IMR-90 (cell line): ENCODE measurements at regions not wholly inside any gene's neighbourhood (a gene's known extent, or its start where the extent isn't known, plus 50 kb on each side); places are given as distances from the start of the nearest gene placed in this dataset.
A peak's percentile ranks its signal among the peaks of the same experiment; 100 is the strongest.

ENCODE experiments used
- ATAC-seq: fragments of 200-7000 bp; cut with Tn5 transposase; 2 replicates; pipeline ENCODE4 v1.9.1; 2020; ENCODE audit warnings: low read depth, mild to moderate bottlenecking, moderate library complexity
- BruUV-seq: library from RNA; stranded (reverse); fragments of 400-500 nt; replicated peaks from 2 replicates; lab custom pipeline; 2021; lab: Mats Ljungman, UMichigan
- CTCF ChIA-PET: fragments of 300-600 bp; formaldehyde crosslinking; extraction: SDS; loops from one replicate; lab custom pipeline; 2021; ENCODE audit warnings: antibody characterized with exemption; lab: Yijun Ruan, JAX
- POLR2A ChIA-PET: fragments of 300-600 bp; sonication (Branson Sonifier 250); formaldehyde crosslinking; loops from one replicate; lab custom pipeline; 2022; ENCODE audit warnings: antibody characterized with exemption; ENCODE audit not compliant: unreplicated experiment; lab: Charles Lee
- DNase-seq: peaks from one replicate; pipeline ENCODE4 v3.0.0; 2013
- H2AFZ ChIP-seq: replicated peaks from 2 replicates; pipeline ENCODE3; 2013; ENCODE audit warnings: low read length, mild to moderate bottlenecking; ENCODE audit not compliant: poor library complexity
- H2AK5ac ChIP-seq: 2 replicates; pipeline ENCODE4 v1.6.1; 2013; ENCODE audit warnings: low read depth, low read length, inconsistent platforms
- H2AK9ac ChIP-seq: replicated peaks from 2 replicates; pipeline ENCODE3; 2013; ENCODE audit warnings: mild to moderate bottlenecking, low read depth, low read length, moderate library complexity; ENCODE audit not compliant: poor library complexity
- H2BK120ac ChIP-seq: 2 replicates; pipeline ENCODE4 v1.6.1; 2013; ENCODE audit warnings: low read depth, low read length, inconsistent platforms
- H2BK15ac ChIP-seq: 3 replicates; pipeline ENCODE4 v1.6.1; 2013; ENCODE audit warnings: low read depth, low read length, inconsistent platforms
- H2BK20ac ChIP-seq: 2 replicates; pipeline ENCODE4 v1.6.1; 2013; ENCODE audit warnings: low read depth, mild to moderate bottlenecking, inconsistent platforms, low read length, moderate library complexity
- H2BK5ac ChIP-seq: 2 replicates; pipeline ENCODE4 v1.6.1; 2013; ENCODE audit warnings: mild to moderate bottlenecking, low read depth, low read length, inconsistent platforms; ENCODE audit not compliant: poor library complexity, severe bottlenecking
- H3K14ac ChIP-seq: replicated peaks from 2 replicates; pipeline ENCODE4 v1.6.1; 2013; ENCODE audit warnings: low read depth, low read length, inconsistent platforms
- H3K18ac ChIP-seq: 2 replicates; pipeline ENCODE4 v1.6.1; 2013; ENCODE audit warnings: low read depth, low read length, control low read depth
- H3K23ac ChIP-seq: 2 replicates; pipeline ENCODE4 v1.6.1; 2013; ENCODE audit warnings: low read depth, low read length, inconsistent platforms
- H3K27ac ChIP-seq: 2 replicates; pipeline ENCODE4 v1.5.1; 2013; ENCODE audit warnings: mild to moderate bottlenecking, control low read depth, low read length; ENCODE audit not compliant: insufficient read depth
- H3K27me3 ChIP-seq: 2 replicates; pipeline ENCODE4 v1.6.1; 2013; ENCODE audit warnings: low read length; ENCODE audit not compliant: control insufficient read depth, insufficient read depth
- H3K36me3 ChIP-seq: 2 replicates; pipeline ENCODE4 v1.6.1; 2013; ENCODE audit warnings: low read length, mixed read lengths; ENCODE audit not compliant: control insufficient read depth, insufficient read depth
- H3K4ac ChIP-seq: 2 replicates; pipeline ENCODE4 v1.6.1; 2013; ENCODE audit warnings: low read depth, low read length, inconsistent platforms
- H3K4me1 ChIP-seq: 2 replicates; pipeline ENCODE4 v1.6.1; 2013; ENCODE audit warnings: low read length, mixed read lengths; ENCODE audit not compliant: control insufficient read depth, insufficient read depth
- H3K4me2 ChIP-seq: 2 replicates; pipeline ENCODE4 v1.6.1; 2013; ENCODE audit warnings: low read depth, mild to moderate bottlenecking, control low read depth, low read length, moderate library complexity
- H3K4me3 ChIP-seq: 2 replicates; pipeline ENCODE4 v1.5.1; 2013; ENCODE audit warnings: low read depth, mild to moderate bottlenecking, control low read depth, low read length, moderate library complexity; ENCODE audit not compliant: insufficient read depth
- H3K56ac ChIP-seq: 2 replicates; pipeline ENCODE4 v1.6.1; 2013; ENCODE audit warnings: low read length, inconsistent platforms; ENCODE audit not compliant: insufficient read depth; ENCODE audit errors: extremely low read depth
- H3K79me1 ChIP-seq, 2 experiments: 2 replicates each; pipeline ENCODE4 v1.6.1; 2013; ENCODE audit warnings: low read length in 2 of 2, inconsistent platforms in 1 of 2, low read depth in 1 of 2
- H3K9ac ChIP-seq: 2 replicates; pipeline ENCODE4 v1.6.1; 2013; ENCODE audit warnings: low read depth, low read length, control low read depth
- H3K9me1 ChIP-seq: 2 replicates; pipeline ENCODE4 v1.6.1; 2013; ENCODE audit warnings: low read length, inconsistent platforms; ENCODE audit not compliant: insufficient read depth
- H3K9me3 ChIP-seq: 2 replicates; pipeline ENCODE4 v1.6.1; 2013; ENCODE audit warnings: low read length; ENCODE audit not compliant: control insufficient read depth, insufficient read depth
- H4K20me1 ChIP-seq: 2 replicates; pipeline ENCODE4 v1.6.1; 2013; ENCODE audit warnings: low read length, inconsistent platforms; ENCODE audit not compliant: insufficient read depth
- H4K5ac ChIP-seq: 2 replicates; pipeline ENCODE4 v1.6.1; 2013; ENCODE audit warnings: mild to moderate bottlenecking, low read depth, low read length, control low read depth
- H4K8ac ChIP-seq, 2 experiments: 2 replicates each; pipeline ENCODE4 v1.6.1; 2013; ENCODE audit warnings: low read depth in 2 of 2, low read length in 2 of 2, control low read depth in 1 of 2, inconsistent platforms in 1 of 2
- H4K91ac ChIP-seq: 2 replicates; pipeline ENCODE4 v1.6.1; 2013; ENCODE audit warnings: low read depth, low read length, inconsistent platforms; ENCODE audit not compliant: insufficient read depth
- BHLHE40 ChIP-seq: fragments of 150-350 bp; IDR thresholded peaks from 2 replicates; pipeline ENCODE4 v1.6.1; 2016; ENCODE audit warnings: mild to moderate bottlenecking, low read depth, low read length
- CEBPB ChIP-seq: IDR thresholded peaks from 2 replicates; pipeline ENCODE4 v1.6.1; 2012; ENCODE audit warnings: low read depth, low read length, improper control_type of control experiment
- CHD1 ChIP-seq: IDR thresholded peaks from 2 replicates; pipeline ENCODE4 v1.6.1; 2012; ENCODE audit warnings: low read depth, low read length, improper control_type of control experiment
- FOS ChIP-seq: fragments of 150-350 bp; IDR thresholded peaks from 2 replicates; pipeline ENCODE4 v1.6.1; 2016; ENCODE audit warnings: low read depth, low read length
- MAFK ChIP-seq: IDR thresholded peaks from 2 replicates; pipeline ENCODE4 v1.6.1; 2012; ENCODE audit warnings: low read depth, low read length, improper control_type of control experiment
- MAZ ChIP-seq: IDR thresholded peaks from 2 replicates; pipeline ENCODE4 v1.6.1; 2012; ENCODE audit warnings: low read depth, mild to moderate bottlenecking, low read length, improper control_type of control experiment, moderate library complexity, borderline replicate concordance
- MXI1 ChIP-seq: IDR thresholded peaks from 2 replicates; pipeline ENCODE4 v1.6.1; 2012; ENCODE audit warnings: low read depth, mild to moderate bottlenecking, low read length, moderate library complexity, borderline replicate concordance
- NFE2L2 ChIP-seq: fragments of 150-350 bp; IDR thresholded peaks from 2 replicates; pipeline ENCODE4 v1.6.1; 2016; ENCODE audit warnings: low read depth, mild to moderate bottlenecking, low read length
- POLR2A ChIP-seq: IDR thresholded peaks from 2 replicates; pipeline ENCODE4 v1.6.1; 2012; ENCODE audit warnings: mild to moderate bottlenecking, low read depth, low read length
- RAD21 ChIP-seq: IDR thresholded peaks from 2 replicates; pipeline ENCODE4 v1.6.1; 2012; ENCODE audit warnings: low read length, improper control_type of control experiment
- RCOR1 ChIP-seq: IDR thresholded peaks from 2 replicates; pipeline ENCODE4 v1.6.1; 2012; ENCODE audit warnings: mild to moderate bottlenecking, low read length, improper control_type of control experiment; ENCODE audit not compliant: insufficient replicate concordance
- RFX5 ChIP-seq: IDR thresholded peaks from 2 replicates; pipeline ENCODE4 v1.8.0; 2012; ENCODE audit warnings: low read depth, mild to moderate bottlenecking, low read length, moderate library complexity
- SMC3 ChIP-seq: fragments of 150-350 bp; IDR thresholded peaks from 2 replicates; pipeline ENCODE4 v1.6.1; 2016; ENCODE audit warnings: low read depth, mild to moderate bottlenecking, antibody characterized with exemption, low read length, moderate library complexity
- WGBS, 2 experiments: methylation state at CpG; one replicate each; pipeline versions ENCODE4 v1.1.5 to v1.1.7; 2013; ENCODE audit warnings: missing lambda C conversion rate in 2 of 2; ENCODE audit not compliant: insufficient read length in 1 of 2; ENCODE audit errors: extremely low coverage in 2 of 2; 5-methylcytosine and 5-hydroxymethylcytosine counted together
- dilution Hi-C: fragments of 300-500 bp; cut with HindIII; formaldehyde crosslinking; loops from one replicate; pipeline ENCODE4 v1.14.3; 2018; ENCODE audit warnings: low sequenced_read_pairs; ENCODE audit not compliant: unreplicated experiment
- in situ Hi-C: fragments of 300-500 bp; cut with MboI; formaldehyde crosslinking; loops from 3 replicates; pipeline ENCODE4 v1.14.3; 2019; ENCODE audit warnings: low sequenced_read_pairs, inconsistent platforms, mixed read lengths
- intact Hi-C: fragments of 100-400 bp; cut with micrococcal nuclease; formaldehyde crosslinking; loops from 2 replicates; pipeline ENCODE4 v1.10.0; 2022
- TF ChIP-seq, protein P1 (sequence below): fragments of 150-350 bp; IDR thresholded peaks from 2 replicates; pipeline ENCODE4 v1.6.1; 2016; ENCODE audit warnings: low read depth, mild to moderate bottlenecking, low read length, moderate library complexity, borderline replicate concordance
- TF ChIP-seq, protein P2 (sequence below): conservative IDR thresholded peaks from 2 replicates; pipeline ENCODE4 v1.5.1; 2012; ENCODE audit warnings: mild to moderate bottlenecking, low read depth, low read length, improper control_type of control experiment
- TF ChIP-seq, protein P3 (sequence below): fragments of 150-350 bp; IDR thresholded peaks from 2 replicates; pipeline ENCODE4 v1.6.1; 2017; ENCODE audit warnings: mild to moderate bottlenecking, antibody characterized with exemption, low read length, low read depth

DNA sequence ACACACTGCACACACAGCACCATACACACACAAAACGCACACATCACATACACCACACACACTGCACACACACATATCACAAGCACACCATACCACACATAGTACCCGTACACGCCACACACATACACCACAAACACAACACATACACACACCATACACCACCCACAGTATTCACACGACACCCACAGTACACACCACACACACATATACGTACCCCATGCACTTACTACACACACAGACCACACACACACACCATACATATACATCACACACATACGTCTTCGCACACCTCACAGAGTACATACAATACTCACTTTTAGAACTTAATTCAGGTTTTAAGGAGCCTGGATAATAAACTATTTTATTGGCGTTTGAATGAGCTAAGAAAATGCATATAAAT, 1805.3 kb upstream of the DEFB115 start:
- Histone ChIP-seq H4K91ac (no peak overlapping the region), H3K56ac (no peak overlapping the region), H3K4me1 (no peaks in the 10 kb centered on the region), H3K36me3 (no peaks in the 10 kb centered on the region), H2AK5ac (no peak overlapping the region), H3K9ac (no peak overlapping the region), H3K18ac (no peak overlapping the region), H3K9me1 (no peaks in the 10 kb centered on the region), H2AFZ (no peak overlapping the region), H3K9me3 (peaks cover 2% of the 10 kb centered on the region; the same call in 1 of the 2 replicates), H4K20me1 (no peaks in the 10 kb centered on the region), H3K4me3 (no peak overlapping the region), H2BK15ac (no peak overlapping the region), H2BK120ac (no peak overlapping the region), H3K27ac (no peak overlapping the region), H3K4me2 (no peak overlapping the region), H2BK20ac (no peak overlapping the region), H2BK5ac (peak overlapping the region; percentile 65), H3K23ac (no peak overlapping the region), H4K5ac (no peak overlapping the region), H2AK9ac (no peak overlapping the region), H3K4ac (no peak overlapping the region), H4K8ac (no peak overlapping the region), H3K27me3 (no peaks in the 10 kb centered on the region), H3K14ac (no peak overlapping the region), H3K79me1 (no peaks in the 10 kb centered on the region)
- CTCF ChIA-PET = no interaction called here
- POLR2A ChIA-PET = no interaction called here
- no TSS peak for BruUV-seq
- ATAC-seq = no peak
- no peak for DNase-seq
- dilution Hi-C loops = no loop called here
- in situ Hi-C loops = no loop called here
- 64% methylated on average over 5 of the region's 8 CpGs; no CpG with 5 or more reads in 1 of the 2 experiments for WGBS, 2 experiments
- intact Hi-C loops = no loop called here
- TF ChIP-seq BHLHE40 (no peak), RAD21 (no peak), CHD1 (no peak), SMC3 (no peak), RCOR1 (no peak), FOS (no peak), CEBPB (no peak), RFX5 (no peak), MAZ (no peak), POLR2A (no peak), MAFK (no peak), MXI1 (no peak), NFE2L2 (no peak)
- TF ChIP-seq, protein P1, sequence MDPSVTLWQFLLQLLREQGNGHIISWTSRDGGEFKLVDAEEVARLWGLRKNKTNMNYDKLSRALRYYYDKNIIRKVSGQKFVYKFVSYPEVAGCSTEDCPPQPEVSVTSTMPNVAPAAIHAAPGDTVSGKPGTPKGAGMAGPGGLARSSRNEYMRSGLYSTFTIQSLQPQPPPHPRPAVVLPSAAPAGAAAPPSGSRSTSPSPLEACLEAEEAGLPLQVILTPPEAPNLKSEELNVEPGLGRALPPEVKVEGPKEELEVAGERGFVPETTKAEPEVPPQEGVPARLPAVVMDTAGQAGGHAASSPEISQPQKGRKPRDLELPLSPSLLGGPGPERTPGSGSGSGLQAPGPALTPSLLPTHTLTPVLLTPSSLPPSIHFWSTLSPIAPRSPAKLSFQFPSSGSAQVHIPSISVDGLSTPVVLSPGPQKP = no peak
- TF ChIP-seq, protein P2, sequence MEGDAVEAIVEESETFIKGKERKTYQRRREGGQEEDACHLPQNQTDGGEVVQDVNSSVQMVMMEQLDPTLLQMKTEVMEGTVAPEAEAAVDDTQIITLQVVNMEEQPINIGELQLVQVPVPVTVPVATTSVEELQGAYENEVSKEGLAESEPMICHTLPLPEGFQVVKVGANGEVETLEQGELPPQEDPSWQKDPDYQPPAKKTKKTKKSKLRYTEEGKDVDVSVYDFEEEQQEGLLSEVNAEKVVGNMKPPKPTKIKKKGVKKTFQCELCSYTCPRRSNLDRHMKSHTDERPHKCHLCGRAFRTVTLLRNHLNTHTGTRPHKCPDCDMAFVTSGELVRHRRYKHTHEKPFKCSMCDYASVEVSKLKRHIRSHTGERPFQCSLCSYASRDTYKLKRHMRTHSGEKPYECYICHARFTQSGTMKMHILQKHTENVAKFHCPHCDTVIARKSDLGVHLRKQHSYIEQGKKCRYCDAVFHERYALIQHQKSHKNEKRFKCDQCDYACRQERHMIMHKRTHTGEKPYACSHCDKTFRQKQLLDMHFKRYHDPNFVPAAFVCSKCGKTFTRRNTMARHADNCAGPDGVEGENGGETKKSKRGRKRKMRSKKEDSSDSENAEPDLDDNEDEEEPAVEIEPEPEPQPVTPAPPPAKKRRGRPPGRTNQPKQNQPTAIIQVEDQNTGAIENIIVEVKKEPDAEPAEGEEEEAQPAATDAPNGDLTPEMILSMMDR = no peak
- TF ChIP-seq, protein P3, sequence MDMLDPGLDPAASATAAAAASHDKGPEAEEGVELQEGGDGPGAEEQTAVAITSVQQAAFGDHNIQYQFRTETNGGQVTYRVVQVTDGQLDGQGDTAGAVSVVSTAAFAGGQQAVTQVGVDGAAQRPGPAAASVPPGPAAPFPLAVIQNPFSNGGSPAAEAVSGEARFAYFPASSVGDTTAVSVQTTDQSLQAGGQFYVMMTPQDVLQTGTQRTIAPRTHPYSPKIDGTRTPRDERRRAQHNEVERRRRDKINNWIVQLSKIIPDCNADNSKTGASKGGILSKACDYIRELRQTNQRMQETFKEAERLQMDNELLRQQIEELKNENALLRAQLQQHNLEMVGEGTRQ = no peak
